Endothelial cell of umbilical vein (primary cell): ENCODE measurements at regions not wholly inside any gene's neighbourhood (a gene's known extent, or its start where the extent isn't known, plus 50 kb on each side); places are given as distances from the start of the nearest gene placed in this dataset.

ENCODE experiments used
- BruUV-seq: library from RNA; stranded (reverse); fragments of 400-500 nt; replicated peaks from 2 replicates; lab custom pipeline; 2021; lab: Mats Ljungman, UMichigan
- CTCF ChIA-PET: fragments of 300-600, 350-600 bp; sonication (Branson Sonifier 250); formaldehyde crosslinking; loops from one replicate; lab custom pipeline; 2021; ENCODE audit warnings: antibody characterized with exemption, inconsistent platforms; lab: Charles Lee
- POLR2A ChIA-PET: fragments of 300-600, 350-600 bp; sonication (Branson Sonifier 250); formaldehyde crosslinking; loops from one replicate; lab custom pipeline; 2021; ENCODE audit warnings: antibody characterized with exemption, inconsistent platforms; lab: Charles Lee
- DNase-seq: peaks from one replicate; pipeline ENCODE4 v3.0.0-alpha.2; 2011; ENCODE audit warnings: low read depth, low spot score
- FAIRE-seq: peaks from 2 replicates; lab custom pipeline; 2011; peaks lifted over from hg19 to GRCh38; lab: Jason Lieb, UNC
- H2AFZ ChIP-seq: 2 replicates; pipeline ENCODE4 v1.6.0; 2012; ENCODE audit warnings: low read depth, low read length, control low read depth, inconsistent platforms
- H3K27ac ChIP-seq: 2 replicates; pipeline ENCODE4 v1.5.1; 2011; ENCODE audit warnings: low read depth, mild to moderate bottlenecking, control low read depth, low read length, moderate library complexity; ENCODE audit not compliant: insufficient read depth
- H3K27me3 ChIP-seq, 2 experiments: 2 replicates each; pipeline versions ENCODE4 v1.6.0 to v1.6.1; 2011; ENCODE audit warnings: low read length in 2 of 2, mixed read lengths in 1 of 2; ENCODE audit not compliant: control insufficient read depth in 2 of 2, insufficient read depth in 2 of 2
- H3K36me3 ChIP-seq, 2 experiments: 2 replicates in 1 of 2; 3 replicates in 1 of 2; pipeline ENCODE4 v1.5.1; 2011; ENCODE audit warnings: low read length in 2 of 2, mild to moderate bottlenecking in 1 of 2, moderate library complexity in 1 of 2; ENCODE audit not compliant: control insufficient read depth in 2 of 2, insufficient read depth in 2 of 2; ENCODE audit errors: extremely low read depth in 1 of 2
- H3K4me1 ChIP-seq: 3 replicates; pipeline ENCODE4 v1.5.1; 2011; ENCODE audit warnings: mild to moderate bottlenecking, low read length; ENCODE audit not compliant: control insufficient read depth, insufficient read depth; ENCODE audit errors: extremely low read depth
- H3K4me2 ChIP-seq: 2 replicates; pipeline ENCODE4 v1.6.1; 2011; ENCODE audit warnings: low read length, control low read depth, mixed read lengths; ENCODE audit not compliant: insufficient read depth
- H3K4me3 ChIP-seq, 3 experiments: fragments of 200-600 bp in 1 of 3; sonication (generic), shearing (Covaris generic) in 1 of 3; replicated peaks in 1 of 3; 2 replicates each; pipeline ENCODE4 v1.5.1; 2011 to 2016; ENCODE audit warnings: control low read depth in 3 of 3, low read length in 3 of 3, mild to moderate bottlenecking in 2 of 3, inconsistent platforms in 1 of 3, low read depth in 1 of 3, moderate library complexity in 1 of 3; ENCODE audit not compliant: insufficient read depth in 1 of 3
- H3K79me2 ChIP-seq: 2 replicates; pipeline ENCODE4 v1.6.0; 2012; ENCODE audit warnings: low read length, inconsistent platforms; ENCODE audit not compliant: control insufficient read depth, insufficient read depth
- H3K9ac ChIP-seq: replicated peaks from 2 replicates; pipeline ENCODE3; 2011; ENCODE audit warnings: low read length, control low read depth; ENCODE audit not compliant: insufficient read depth; ENCODE audit errors: extremely low read depth
- H3K9me1 ChIP-seq: replicated peaks from 3 replicates; pipeline ENCODE4 v1.6.0; 2011; ENCODE audit warnings: mild to moderate bottlenecking, low read length; ENCODE audit not compliant: control insufficient read depth, insufficient read depth; ENCODE audit errors: extremely low read depth
- H3K9me3 ChIP-seq: replicated peaks from 2 replicates; pipeline ENCODE4 v1.5.1; 2012; ENCODE audit warnings: low read length, inconsistent platforms; ENCODE audit not compliant: control insufficient read depth, insufficient read depth
- H4K20me1 ChIP-seq: replicated peaks from 2 replicates; pipeline ENCODE3; 2011; ENCODE audit warnings: mild to moderate bottlenecking, low read length; ENCODE audit not compliant: control insufficient read depth, insufficient read depth; ENCODE audit errors: extremely low read depth
- EZH2 ChIP-seq: IDR thresholded peaks from 2 replicates; pipeline ENCODE4 v1.6.1; 2012; ENCODE audit warnings: borderline replicate concordance, low read depth, mild to moderate bottlenecking, moderate library complexity, low read length, inconsistent platforms; ENCODE audit not compliant: severe bottlenecking
- FOS ChIP-seq: IDR thresholded peaks from 2 replicates; pipeline ENCODE4 v1.6.1; 2011; ENCODE audit warnings: mild to moderate bottlenecking, low read length, moderate library complexity, borderline replicate concordance; ENCODE audit not compliant: insufficient read depth
- GATA2 ChIP-seq: IDR thresholded peaks from 2 replicates; pipeline ENCODE4 v1.7.0; 2011; ENCODE audit warnings: low read depth, mild to moderate bottlenecking, moderate library complexity, mixed read lengths, low read length; ENCODE audit not compliant: insufficient read length, insufficient read depth
- JUN ChIP-seq: IDR thresholded peaks from 2 replicates; pipeline ENCODE4 v1.6.1; 2011; ENCODE audit warnings: borderline replicate concordance, low read depth; ENCODE audit not compliant: insufficient read length, insufficient read depth
- MAX ChIP-seq: IDR thresholded peaks from 2 replicates; pipeline ENCODE4 v1.6.1; 2011; ENCODE audit not compliant: insufficient read depth, insufficient read length
- MYC ChIP-seq: IDR thresholded peaks from one replicate; pipeline ENCODE4 v1.6.1; 2011; ENCODE audit warnings: mild to moderate bottlenecking, low read depth, low read length
- POLR2A ChIP-seq: IDR thresholded peaks from 2 replicates; pipeline ENCODE4 v1.6.1; 2012; ENCODE audit warnings: low read depth, mild to moderate bottlenecking, control low read depth, low read length
- POLR2AphosphoS5 ChIP-seq: IDR thresholded peaks from 2 replicates; pipeline ENCODE4 v1.6.1; 2012; ENCODE audit warnings: low read depth, mild to moderate bottlenecking, control low read depth, low read length, moderate library complexity; ENCODE audit not compliant: insufficient read depth
- dilution Hi-C: fragments of 300-500 bp; cut with MboI; formaldehyde crosslinking; loops from one replicate; pipeline ENCODE4 v1.15.0; 2019; ENCODE audit warnings: low sequenced_read_pairs; ENCODE audit not compliant: extremely low pct_ligation_motif_present
- intact Hi-C: fragments of 100-400 bp; cut with micrococcal nuclease; formaldehyde crosslinking; loops from one replicate; pipeline ENCODE4 v1.10.0; 2022
- TF ChIP-seq, protein P1 (sequence below), 2 donors: IDR thresholded peaks; 1 replicate in 1 of 2; 2 replicates in 1 of 2; pipeline ENCODE4 v1.5.1; 2011; ENCODE audit warnings: low read length in 2 of 2, mild to moderate bottlenecking in 2 of 2, moderate library complexity in 2 of 2, control low read depth in 1 of 2, inconsistent platforms in 1 of 2, low read depth in 1 of 2; ENCODE audit not compliant: insufficient read depth in 1 of 2; ENCODE audit errors: extremely low read depth in 1 of 2

GRCh38 chr6:145396499-145396898 lies 338.8 kb downstream of the EPM2A start:
- Histone ChIP-seq H3K9me1 (no peaks in the 10 kb centered on the region), H4K20me1 (no peaks in the 10 kb centered on the region), H3K79me2 (no peaks in the 10 kb centered on the region), H2AFZ (no peak overlapping the region), H3K9me3 (no peaks in the 10 kb centered on the region), H3K4me1 (no peaks in the 10 kb centered on the region), H3K4me2 (no peak overlapping the region), H3K36me3 (no peaks in the 10 kb centered on the region), H3K27me3 (no peaks in the 10 kb centered on the region), H3K9ac (no peak overlapping the region), H3K27ac (no peak overlapping the region), H3K4me3 (no peak overlapping the region)
- no peak for TF ChIP-seq POLR2AphosphoS5
- TF ChIP-seq MAX, result no peak
- TF ChIP-seq EZH2, result no peak
- TF ChIP-seq FOS, result no peak
- TF ChIP-seq POLR2A, result no peak
- no peak for TF ChIP-seq MYC
- no peak for TF ChIP-seq JUN
- TF ChIP-seq GATA2, result no peak
- TF ChIP-seq, protein P1, sequence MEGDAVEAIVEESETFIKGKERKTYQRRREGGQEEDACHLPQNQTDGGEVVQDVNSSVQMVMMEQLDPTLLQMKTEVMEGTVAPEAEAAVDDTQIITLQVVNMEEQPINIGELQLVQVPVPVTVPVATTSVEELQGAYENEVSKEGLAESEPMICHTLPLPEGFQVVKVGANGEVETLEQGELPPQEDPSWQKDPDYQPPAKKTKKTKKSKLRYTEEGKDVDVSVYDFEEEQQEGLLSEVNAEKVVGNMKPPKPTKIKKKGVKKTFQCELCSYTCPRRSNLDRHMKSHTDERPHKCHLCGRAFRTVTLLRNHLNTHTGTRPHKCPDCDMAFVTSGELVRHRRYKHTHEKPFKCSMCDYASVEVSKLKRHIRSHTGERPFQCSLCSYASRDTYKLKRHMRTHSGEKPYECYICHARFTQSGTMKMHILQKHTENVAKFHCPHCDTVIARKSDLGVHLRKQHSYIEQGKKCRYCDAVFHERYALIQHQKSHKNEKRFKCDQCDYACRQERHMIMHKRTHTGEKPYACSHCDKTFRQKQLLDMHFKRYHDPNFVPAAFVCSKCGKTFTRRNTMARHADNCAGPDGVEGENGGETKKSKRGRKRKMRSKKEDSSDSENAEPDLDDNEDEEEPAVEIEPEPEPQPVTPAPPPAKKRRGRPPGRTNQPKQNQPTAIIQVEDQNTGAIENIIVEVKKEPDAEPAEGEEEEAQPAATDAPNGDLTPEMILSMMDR (IDR thresholded peaks at IDR 0.05; ENCODE audit: extremely low read depth in 1 of 2, insufficient read depth in 1 of 2, low read depth in 1 of 2, low read length in 2 of 2), result no peak
- no TSS peak for BruUV-seq
- DNase-seq (no peak), FAIRE-seq (no peak)
- ChIA-PET POLR2A (no interaction called here), CTCF (no interaction called here)
- dilution Hi-C loops (no loop called here), intact Hi-C loops (no loop called here)
